ENCODE measurements at regions not wholly inside any gene's neighbourhood (a gene's known extent, or its start where the extent isn't known, plus 50 kb on each side); places are given as distances from the start of the nearest gene placed in this dataset.
"Not testable (repeated sequence)": the region's sequence is repeated elsewhere in the genome, so short reads cannot be mapped to it uniquely, and the experiment has no call there.

GRCh38 chr4:134935320-134935719, 733.7 kb upstream of the PABPC4L start:
- no peaks in the 10 kb centered on the region for H3K36me3 Mint-ChIP-seq
- no peaks in the 10 kb centered on the region for H3K27me3 Mint-ChIP-seq
- no peak overlapping the region for H3K4me3 Mint-ChIP-seq
- H3K9me3 Mint-ChIP-seq, result peaks cover 5% of the 10 kb centered on the region
- no peak for DNase-seq
- no peaks in the 10 kb centered on the region for H3K4me1 Mint-ChIP-seq (ENCODE audit: low read depth)
- intact Hi-C loops (cut with micrococcal nuclease), result no loop called here
- ChIA-PET POLR2A (no interaction called here), CTCF (no interaction called here)
- H3K27ac Mint-ChIP-seq, result no peak overlapping the region

- no peaks in the 10 kb centered on the region for H3K4me1 Mint-ChIP-seq (ENCODE audit: low read depth)
- intact Hi-C loops (cut with micrococcal nuclease), result no loop called here
- no peak overlapping the region for H3K4me3 Mint-ChIP-seq
- CTCF ChIA-PET, result no interaction called here
- H3K36me3 Mint-ChIP-seq, result no peaks in the 10 kb centered on the region
- peaks cover 5% of the 10 kb centered on the region for H3K9me3 Mint-ChIP-seq
- H3K27ac Mint-ChIP-seq, result no peak overlapping the region
- no peak for DNase-seq
- no peaks in the 10 kb centered on the region for H3K27me3 Mint-ChIP-seq
- POLR2A ChIA-PET, result no interaction called here
Observed at GRCh38 chr4:134934036-134934808, 732.6 kb upstream of the PABPC4L start.

GRCh38 chr4:134915355-134915754, 713.8 kb upstream of the PABPC4L start:
- POLR2A ChIA-PET, result no interaction called here
- H3K4me3 Mint-ChIP-seq, result no peak overlapping the region
- intact Hi-C loops (cut with micrococcal nuclease), result no loop called here

GRCh38 chr4:134914250-134914649, 712.7 kb upstream of the PABPC4L start:
- H3K4me1 Mint-ChIP-seq (ENCODE audit: low read depth); H3K27me3 Mint-ChIP-seq; intact Hi-C loops (cut with micrococcal nuclease); POLR2A ChIA-PET; H3K9me3 Mint-ChIP-seq; H3K36me3 Mint-ChIP-seq; DNase-seq; H3K4me3 Mint-ChIP-seq; CTCF ChIA-PET; H3K27ac Mint-ChIP-seq: not testable (repeated sequence)

More at GRCh38 chr4:134915355-134915754, 713.8 kb upstream of the PABPC4L start:
- Mint-ChIP-seq H3K27ac (no peak overlapping the region), H3K36me3 (no peaks in the 10 kb centered on the region), H3K9me3 (peaks cover 9% of the 10 kb centered on the region), H3K27me3 (no peaks in the 10 kb centered on the region), H3K4me1 (ENCODE audit: low read depth) (no peaks in the 10 kb centered on the region)
- no peak for DNase-seq
- CTCF ChIA-PET, result no interaction called here

GRCh38 chr4:134911941-134912340, 710.4 kb upstream of the PABPC4L start:
- H3K36me3 Mint-ChIP-seq, result no peaks in the 10 kb centered on the region
- no peak overlapping the region for H3K4me3 Mint-ChIP-seq
- CTCF ChIA-PET, result no interaction called here
- H3K4me1 Mint-ChIP-seq (ENCODE audit: low read depth), result no peaks in the 10 kb centered on the region
- DNase-seq, result no peak
- intact Hi-C loops (cut with micrococcal nuclease), result no loop called here
- POLR2A ChIA-PET, result no interaction called here
- H3K9me3 Mint-ChIP-seq, result peaks cover 4% of the 10 kb centered on the region
- no peak overlapping the region for H3K27ac Mint-ChIP-seq
- H3K27me3 Mint-ChIP-seq, result no peaks in the 10 kb centered on the region

- Mint-ChIP-seq H3K27ac (no peak overlapping the region), H3K4me3 (no peak overlapping the region), H3K4me1 (ENCODE audit: low read depth) (no peaks in the 10 kb centered on the region), H3K36me3 (no peaks in the 10 kb centered on the region), H3K9me3 (peaks cover 23% of the 10 kb centered on the region), H3K27me3 (no peaks in the 10 kb centered on the region)
- no peak for DNase-seq
- POLR2A ChIA-PET, result no interaction called here
- CTCF ChIA-PET, result no interaction called here
- intact Hi-C loops (cut with micrococcal nuclease), result no loop called here
Observed at GRCh38 chr4:134906404-134907023, 704.9 kb upstream of the PABPC4L start.

- H3K27me3 Mint-ChIP-seq, result no peaks in the 10 kb centered on the region
- POLR2A ChIA-PET, result no interaction called here
- H3K4me1 Mint-ChIP-seq (ENCODE audit: low read depth), result no peaks in the 10 kb centered on the region
- no peak overlapping the region for H3K4me3 Mint-ChIP-seq
- intact Hi-C loops (cut with micrococcal nuclease), result no loop called here
- H3K36me3 Mint-ChIP-seq, result no peaks in the 10 kb centered on the region
- CTCF ChIA-PET, result no interaction called here
- peaks cover 23% of the 10 kb centered on the region for H3K9me3 Mint-ChIP-seq
- no peak overlapping the region for H3K27ac Mint-ChIP-seq
- no peak for DNase-seq
Observed at GRCh38 chr4:134905061-134905460, 703.5 kb upstream of the PABPC4L start.

- CTCF ChIA-PET, result no interaction called here
- intact Hi-C loops (cut with micrococcal nuclease), result no loop called here
- H3K4me3 Mint-ChIP-seq, result no peak overlapping the region
- H3K9me3 Mint-ChIP-seq, result peaks cover 11% of the 10 kb centered on the region
- no peak overlapping the region for H3K27ac Mint-ChIP-seq
- no peak for DNase-seq
- H3K4me1 Mint-ChIP-seq (ENCODE audit: low read depth), result no peaks in the 10 kb centered on the region
- POLR2A ChIA-PET, result no interaction called here
- H3K27me3 Mint-ChIP-seq, result no peaks in the 10 kb centered on the region
- H3K36me3 Mint-ChIP-seq, result no peaks in the 10 kb centered on the region
Observed at GRCh38 chr4:134888156-134888555, 686.6 kb upstream of the PABPC4L start.

GRCh38 chr4:134885436-134885835, 683.8 kb upstream of the PABPC4L start:
- CTCF ChIA-PET, result no interaction called here
- H3K36me3 Mint-ChIP-seq, result no peaks in the 10 kb centered on the region
- H3K27me3 Mint-ChIP-seq, result no peaks in the 10 kb centered on the region
- H3K9me3 Mint-ChIP-seq, result peaks cover 7% of the 10 kb centered on the region
- H3K27ac Mint-ChIP-seq, result no peak overlapping the region
- no peak overlapping the region for H3K4me3 Mint-ChIP-seq
- no peaks in the 10 kb centered on the region for H3K4me1 Mint-ChIP-seq (ENCODE audit: low read depth)
- intact Hi-C loops (cut with micrococcal nuclease), result no loop called here
- no peak for DNase-seq
- POLR2A ChIA-PET, result no interaction called here

- H3K27ac Mint-ChIP-seq, result no peak overlapping the region
- no peaks in the 10 kb centered on the region for H3K27me3 Mint-ChIP-seq
- DNase-seq, result no peak
- no peaks in the 10 kb centered on the region for H3K36me3 Mint-ChIP-seq
- no peak overlapping the region for H3K4me3 Mint-ChIP-seq
- peaks cover 7% of the 10 kb centered on the region for H3K9me3 Mint-ChIP-seq
- ChIA-PET POLR2A (no interaction called here), CTCF (no interaction called here)
- intact Hi-C loops (cut with micrococcal nuclease), result no loop called here
- no peaks in the 10 kb centered on the region for H3K4me1 Mint-ChIP-seq (ENCODE audit: low read depth)
Observed at GRCh38 chr4:134883831-134884449, 682.4 kb upstream of the PABPC4L start.

GRCh38 chr4:134879019-134879418, 677.4 kb upstream of the PABPC4L start:
- ChIA-PET POLR2A (no interaction called here), CTCF (no interaction called here)
- intact Hi-C loops (cut with micrococcal nuclease), result no loop called here
- Mint-ChIP-seq H3K9me3 (peaks cover 4% of the 10 kb centered on the region), H3K27ac (no peak overlapping the region), H3K4me3 (no peak overlapping the region), H3K27me3 (no peaks in the 10 kb centered on the region), H3K4me1 (ENCODE audit: low read depth) (no peaks in the 10 kb centered on the region), H3K36me3 (no peaks in the 10 kb centered on the region)
- no peak for DNase-seq

GRCh38 chr4:134867027-134867426, 665.4 kb upstream of the PABPC4L start:
- H3K36me3 Mint-ChIP-seq, result no peaks in the 10 kb centered on the region
- no peaks in the 10 kb centered on the region for H3K4me1 Mint-ChIP-seq (ENCODE audit: low read depth)
- peaks cover 6% of the 10 kb centered on the region for H3K9me3 Mint-ChIP-seq
- ChIA-PET POLR2A (no interaction called here), CTCF (no interaction called here)
- H3K4me3 Mint-ChIP-seq, result no peak overlapping the region
- no peak for DNase-seq
- no peaks in the 10 kb centered on the region for H3K27me3 Mint-ChIP-seq
- intact Hi-C loops (cut with micrococcal nuclease), result no loop called here
- H3K27ac Mint-ChIP-seq, result no peak overlapping the region

- H3K4me3 Mint-ChIP-seq, result no peak overlapping the region
- DNase-seq, result no peak
- intact Hi-C loops (cut with micrococcal nuclease), result no loop called here
- H3K27ac Mint-ChIP-seq, result no peak overlapping the region
- POLR2A ChIA-PET, result no interaction called here
- CTCF ChIA-PET, result no interaction called here
- H3K36me3 Mint-ChIP-seq, result no peaks in the 10 kb centered on the region
- H3K9me3 Mint-ChIP-seq, result peaks cover 9% of the 10 kb centered on the region
- H3K27me3 Mint-ChIP-seq, result no peaks in the 10 kb centered on the region
- H3K4me1 Mint-ChIP-seq (ENCODE audit: low read depth), result no peaks in the 10 kb centered on the region
Observed at GRCh38 chr4:134865675-134866074, 664.1 kb upstream of the PABPC4L start.
